ACC112 (cell line): ENCODE measurements at regions not wholly inside any gene's neighbourhood (a gene's known extent, or its start where the extent isn't known, plus 50 kb on each side); places are given as distances from the start of the nearest gene placed in this dataset.

ENCODE experiments used
- H2AFZ ChIP-seq: fragments of 200-600 bp; sonication (generic); one replicate; pipeline ENCODE4 v1.6.0; 2017; ENCODE audit warnings: antibody characterized with exemption, low read length; ENCODE audit not compliant: unreplicated experiment
- H3K27ac ChIP-seq: fragments of 200-600 bp; sonication (generic); 2 replicates; pipeline ENCODE4 v1.5.1; 2014; ENCODE audit warnings: low read depth, mild to moderate bottlenecking, antibody characterized with exemption, low read length, moderate library complexity
- H3K27me3 ChIP-seq: fragments of 200-600 bp; sonication (generic); 2 replicates; pipeline ENCODE4 v1.6.1; 2014; ENCODE audit warnings: mild to moderate bottlenecking, antibody characterized with exemption, low read length, moderate library complexity, mixed read lengths; ENCODE audit not compliant: insufficient read depth
- H3K36me3 ChIP-seq: fragments of 200-600 bp; sonication (generic); 2 replicates; pipeline ENCODE4 v1.6.1; 2016; ENCODE audit warnings: mild to moderate bottlenecking, antibody characterized with exemption, low read length, moderate library complexity, mixed read lengths; ENCODE audit not compliant: insufficient read depth
- H3K4me1 ChIP-seq: fragments of 200-600 bp; sonication (generic); one replicate; pipeline ENCODE4 v1.6.1; 2016; ENCODE audit warnings: low read length, mixed read lengths; ENCODE audit not compliant: insufficient read depth, unreplicated experiment, control insufficient read depth
- H3K4me3 ChIP-seq: fragments of 200-600 bp; sonication (generic); 2 replicates; pipeline ENCODE4 v1.5.1; 2014; ENCODE audit warnings: mild to moderate bottlenecking, low read depth, low read length
- H3K79me2 ChIP-seq: fragments of 200-600 bp; sonication (generic); one replicate; pipeline ENCODE4 v1.6.0; 2016; ENCODE audit warnings: low read length; ENCODE audit not compliant: control insufficient read depth, unreplicated experiment, insufficient read depth

DNA sequence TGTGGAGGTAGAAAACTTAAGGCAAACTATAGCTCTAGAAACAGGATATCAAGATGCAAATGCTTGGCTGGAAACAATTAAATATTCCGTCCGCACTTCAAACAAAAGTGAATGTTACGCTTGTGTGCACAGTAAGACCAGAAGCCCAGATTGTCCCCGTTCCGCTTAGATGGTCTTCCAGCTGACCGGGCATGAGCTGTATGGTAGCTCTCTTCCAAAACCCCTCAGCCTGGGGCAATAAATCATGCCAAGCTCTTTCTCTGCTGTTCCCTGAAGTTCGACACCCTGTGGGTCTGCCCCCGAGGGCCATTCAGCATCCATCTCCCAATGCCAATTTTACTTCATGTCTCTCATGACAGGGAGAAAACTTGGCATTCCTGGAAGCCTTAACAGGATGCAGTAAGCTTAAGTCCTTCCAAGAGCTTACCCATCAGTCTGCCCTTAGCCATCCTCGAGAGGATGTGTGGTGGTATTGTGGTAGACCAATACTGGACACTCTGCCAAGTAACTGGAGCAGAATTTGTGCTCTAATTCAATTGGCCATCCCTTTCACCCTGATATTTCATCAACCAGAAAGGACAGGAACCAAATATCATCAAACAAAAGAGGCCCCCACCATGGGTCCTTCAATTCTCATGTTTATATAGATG lies 70.7 kb upstream of the RANBP6 start:
- Histone ChIP-seq H3K27me3 (no peaks in the 10 kb centered on the region; the same call in 1 of the 2 replicates), H3K4me1 (no peaks in the 10 kb centered on the region), H3K27ac (no peak overlapping the region), H3K79me2 (no peaks in the 10 kb centered on the region), H3K4me3 (no peak overlapping the region), H2AFZ (no peak overlapping the region), H3K36me3 (no peaks in the 10 kb centered on the region)

DNA sequence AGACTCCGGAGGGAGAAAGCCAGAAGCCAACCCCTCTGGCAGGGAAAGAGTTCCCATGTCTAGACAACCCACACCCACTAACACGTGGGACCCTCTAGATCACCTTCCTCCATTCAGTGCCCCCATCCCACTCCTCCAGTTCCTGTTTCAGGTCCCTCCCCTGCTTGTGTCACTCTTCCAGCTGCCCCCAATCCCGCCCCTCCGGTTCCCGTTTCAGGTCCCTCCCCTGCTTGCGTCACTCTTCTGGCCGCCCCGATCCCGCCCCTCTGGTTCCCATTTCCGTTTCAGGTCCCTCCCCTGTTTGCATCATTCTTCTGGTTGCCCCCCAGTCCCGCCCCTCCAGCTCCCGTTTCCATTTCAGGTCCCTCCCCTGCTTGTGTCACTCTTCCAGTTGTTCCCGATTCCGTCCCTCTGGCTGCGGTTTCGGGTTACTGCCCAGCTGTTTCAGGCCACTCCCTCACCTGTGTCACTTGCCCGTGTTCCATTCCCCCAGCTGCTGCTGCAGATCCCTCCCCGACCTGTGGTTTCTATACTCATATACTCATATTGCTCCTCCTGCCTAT lies 64.8 kb upstream of the RANBP6 start:
- no peaks in the 10 kb centered on the region for H3K4me1 ChIP-seq
- no peaks in the 10 kb centered on the region for H3K79me2 ChIP-seq
- H3K36me3 ChIP-seq, result no peaks in the 10 kb centered on the region
- H3K27me3 ChIP-seq, result no peaks in the 10 kb centered on the region; the same call in 1 of the 2 replicates
- peak overlapping the region; percentile 96 for H2AFZ ChIP-seq
- H3K4me3 ChIP-seq, result peak overlapping the region; percentile 75
- H3K27ac ChIP-seq, result no peak overlapping the region

DNA sequence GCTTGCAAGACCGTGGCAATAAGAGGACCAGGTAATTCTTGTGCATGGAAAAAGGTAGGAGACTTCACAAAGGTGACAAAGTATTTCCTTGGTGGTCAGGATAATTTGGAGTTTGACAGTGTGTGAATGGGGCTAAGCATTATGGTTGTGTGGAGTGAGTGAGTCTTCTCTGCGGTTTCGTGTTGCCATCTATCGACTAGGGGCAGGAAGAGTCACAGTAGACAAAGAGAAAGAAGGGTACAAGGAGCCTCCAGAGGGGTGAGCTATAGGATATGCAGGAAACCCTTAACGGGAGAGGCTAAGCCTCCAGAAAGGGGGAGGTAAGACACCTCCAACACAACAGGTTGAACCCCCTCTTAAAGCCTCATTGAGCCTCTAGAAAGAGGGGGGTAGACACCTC lies 64.0 kb upstream of the RANBP6 start:
- H2AFZ ChIP-seq, result peak overlapping the region; percentile 96
- no peaks in the 10 kb centered on the region for H3K36me3 ChIP-seq
- peak overlapping the region; percentile 75 for H3K4me3 ChIP-seq
- H3K4me1 ChIP-seq, result no peaks in the 10 kb centered on the region
- no peak overlapping the region for H3K27ac ChIP-seq
- H3K27me3 ChIP-seq, result no peaks in the 10 kb centered on the region
- H3K79me2 ChIP-seq, result no peaks in the 10 kb centered on the region

DNA sequence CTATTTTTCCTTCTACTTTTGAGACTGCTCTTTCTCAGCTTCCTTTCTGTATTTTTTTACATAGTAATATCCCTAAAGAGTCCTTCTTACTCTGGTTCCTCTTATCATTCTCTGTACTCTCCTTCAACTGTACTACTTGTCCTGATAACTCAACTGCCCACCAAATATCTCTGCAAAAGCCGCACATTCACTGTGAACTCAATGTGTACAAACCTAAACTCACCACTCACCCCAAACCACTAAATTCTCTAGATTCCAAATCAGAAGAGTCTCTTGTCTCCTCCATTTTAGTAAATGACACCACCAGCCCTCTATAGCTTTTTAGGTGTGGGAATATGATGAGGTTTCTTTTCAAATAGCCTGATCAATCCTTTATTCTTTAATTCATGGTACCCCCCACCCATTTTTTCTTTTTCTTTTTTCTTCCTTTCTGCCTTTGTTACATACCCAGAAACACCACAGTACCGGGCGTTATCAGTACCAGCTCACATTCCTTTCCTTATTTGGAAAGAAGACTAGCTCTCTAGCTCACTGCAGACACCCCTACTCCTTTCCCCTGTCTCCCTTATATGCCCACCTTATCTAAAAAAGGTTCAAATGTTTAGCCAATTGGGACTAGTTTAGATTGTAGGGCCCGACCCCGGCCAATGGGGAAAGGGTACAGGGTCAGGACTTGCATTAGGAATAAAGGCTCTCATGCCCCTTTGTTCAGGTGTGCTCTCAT lies 63.1 kb upstream of the RANBP6 start:
- Histone ChIP-seq H3K4me1 (no peaks in the 10 kb centered on the region), H3K27me3 (no peaks in the 10 kb centered on the region), H2AFZ (no peak overlapping the region), H3K79me2 (no peaks in the 10 kb centered on the region), H3K27ac (no peak overlapping the region), H3K4me3 (no peak overlapping the region), H3K36me3 (no peaks in the 10 kb centered on the region)

DNA sequence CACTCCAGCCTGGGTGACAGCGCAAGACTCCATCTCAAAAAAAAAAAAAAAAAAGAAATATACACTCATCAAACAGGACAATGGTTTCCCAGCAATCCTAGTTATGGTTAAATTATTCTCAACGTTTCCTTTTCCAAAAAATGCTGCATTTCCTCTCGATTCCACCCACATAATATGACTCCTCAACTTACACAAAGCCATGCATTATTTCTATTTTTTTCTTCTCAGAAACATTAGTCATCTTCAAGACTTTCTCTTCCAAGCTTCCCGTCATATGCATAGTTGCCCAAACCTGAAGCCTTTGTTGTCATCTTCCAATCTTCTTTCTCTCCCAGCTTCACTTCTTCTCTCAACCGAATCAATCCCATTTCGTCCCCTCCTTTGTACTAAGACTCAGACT lies 61.4 kb upstream of the RANBP6 start:
- Histone ChIP-seq H3K27ac (no peak overlapping the region), H3K36me3 (no peaks in the 10 kb centered on the region), H3K79me2 (no peaks in the 10 kb centered on the region), H2AFZ (peak overlapping the region; percentile 53), H3K4me3 (no peak overlapping the region), H3K27me3 (no peaks in the 10 kb centered on the region), H3K4me1 (no peaks in the 10 kb centered on the region)

DNA sequence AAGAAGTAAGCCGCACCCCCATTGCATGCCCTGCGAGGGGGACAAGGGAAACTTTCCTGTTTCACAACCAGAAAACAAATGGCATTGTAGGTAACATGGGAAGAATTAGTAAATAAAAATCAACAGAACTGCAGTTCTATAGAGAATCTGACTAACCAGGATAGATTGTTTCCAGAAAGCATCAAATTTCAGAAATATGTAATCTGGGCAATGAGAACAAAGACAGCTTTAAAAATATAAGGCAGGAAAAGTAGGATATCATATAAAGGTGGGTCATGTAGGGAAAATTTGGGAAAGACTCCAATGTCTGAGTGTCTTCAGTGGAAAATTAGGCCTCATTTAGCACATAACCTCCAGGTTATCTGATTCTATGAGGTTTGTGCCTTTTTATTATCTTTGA lies 58.3 kb upstream of the RANBP6 start:
- no peaks in the 10 kb centered on the region for H3K4me1 ChIP-seq
- no peak overlapping the region for H2AFZ ChIP-seq
- no peak overlapping the region for H3K4me3 ChIP-seq
- no peak overlapping the region for H3K27ac ChIP-seq
- H3K27me3 ChIP-seq, result no peaks in the 10 kb centered on the region
- no peaks in the 10 kb centered on the region for H3K79me2 ChIP-seq
- H3K36me3 ChIP-seq, result no peaks in the 10 kb centered on the region

DNA sequence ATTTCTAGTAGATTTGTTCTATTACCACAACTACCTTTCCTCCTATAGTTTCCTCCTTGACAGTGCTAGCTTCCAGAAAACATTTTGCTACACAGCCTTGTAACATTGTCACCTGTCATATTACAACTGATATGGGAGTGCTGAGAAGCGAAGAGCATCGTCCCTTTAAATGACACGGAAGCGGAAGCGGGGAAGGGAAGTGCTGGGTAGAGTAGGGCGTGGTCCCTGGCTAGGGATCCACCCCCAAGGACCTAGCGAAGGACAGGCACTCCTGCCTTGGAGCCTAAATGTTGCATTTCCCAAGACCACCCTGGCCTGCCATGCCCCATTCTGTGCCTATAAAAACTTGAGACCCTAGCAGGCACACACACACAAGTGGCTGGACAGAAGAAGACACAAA lies 57.4 kb upstream of the RANBP6 start:
- H3K4me1 ChIP-seq, result no peaks in the 10 kb centered on the region
- H3K27ac ChIP-seq, result no peak overlapping the region
- H3K27me3 ChIP-seq, result no peaks in the 10 kb centered on the region
- no peak overlapping the region for H3K4me3 ChIP-seq
- no peaks in the 10 kb centered on the region for H3K36me3 ChIP-seq
- H2AFZ ChIP-seq, result no peak overlapping the region
- no peaks in the 10 kb centered on the region for H3K79me2 ChIP-seq

DNA sequence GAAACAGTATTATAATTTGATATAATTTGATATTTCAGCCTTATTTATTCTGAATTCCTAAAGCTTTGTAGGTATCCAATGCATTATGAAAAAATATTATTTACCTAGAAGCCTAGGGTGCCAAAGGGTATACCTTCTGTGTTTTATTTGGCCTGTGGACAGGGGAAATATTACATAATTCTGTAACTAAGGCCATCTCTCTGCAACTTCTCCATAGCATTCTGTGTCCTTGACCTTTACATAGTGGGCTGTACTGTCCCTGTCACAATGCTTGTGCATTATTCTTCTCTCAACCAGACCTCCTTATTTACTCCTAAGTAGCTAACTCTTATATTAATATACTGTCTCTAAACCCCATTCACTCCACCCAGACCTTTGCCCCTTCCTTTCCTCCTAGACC lies 57.0 kb upstream of the RANBP6 start:
- Histone ChIP-seq H2AFZ (no peak overlapping the region), H3K27me3 (no peaks in the 10 kb centered on the region), H3K79me2 (no peaks in the 10 kb centered on the region)

DNA sequence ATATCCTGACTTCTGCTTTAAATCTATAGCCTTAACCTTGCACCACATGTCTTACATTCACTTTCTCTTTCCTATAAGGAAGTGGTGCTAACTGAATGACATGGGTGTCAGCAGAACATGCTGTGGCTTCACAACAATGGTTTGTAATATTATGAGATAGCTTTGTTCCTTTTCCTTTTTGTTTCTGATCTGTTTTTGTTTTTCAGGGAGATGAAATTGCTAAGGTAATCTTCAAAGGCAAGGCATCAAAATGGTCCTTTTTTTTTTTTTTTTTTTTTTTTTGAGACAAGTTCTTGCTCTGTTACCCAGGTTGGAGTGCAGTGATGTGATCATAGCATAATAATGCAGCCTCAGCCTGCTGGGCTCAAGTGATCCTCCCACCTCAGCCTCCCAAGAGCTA lies 53.6 kb upstream of the RANBP6 start:
- H3K27me3 ChIP-seq, result peaks cover 20% of the 10 kb centered on the region
- no peaks in the 10 kb centered on the region for H3K79me2 ChIP-seq
- H3K27ac ChIP-seq, result no peak overlapping the region
- H2AFZ ChIP-seq, result peak overlapping the region; percentile 28
- H3K36me3 ChIP-seq, result no peaks in the 10 kb centered on the region
- no peak overlapping the region for H3K4me3 ChIP-seq
- no peaks in the 10 kb centered on the region for H3K4me1 ChIP-seq

More for the DNA sequence above, 57.0 kb upstream of the RANBP6 start:
- H3K4me3 ChIP-seq, result no peak overlapping the region
- no peak overlapping the region for H3K27ac ChIP-seq
- H3K4me1 ChIP-seq, result no peaks in the 10 kb centered on the region
- H3K36me3 ChIP-seq, result no peaks in the 10 kb centered on the region

DNA sequence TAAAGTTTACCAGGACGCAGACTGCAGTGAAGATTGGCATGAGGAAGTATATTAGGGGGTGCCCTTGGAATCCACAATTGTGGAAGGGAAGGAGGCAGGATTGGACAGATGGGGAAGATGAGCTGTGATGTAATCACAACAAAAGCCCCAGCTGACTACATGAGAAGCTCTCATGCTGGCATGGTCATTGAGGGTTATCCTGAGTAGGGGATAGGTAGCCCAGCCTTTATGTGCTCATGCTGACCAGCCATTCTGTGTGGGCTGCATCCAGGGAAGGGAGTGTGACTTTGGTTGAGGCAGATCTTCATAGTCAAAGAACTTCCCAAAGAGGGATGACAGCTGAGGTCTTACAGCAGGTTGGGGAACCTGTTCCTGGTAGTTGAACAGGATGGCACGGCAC lies 52.0 kb upstream of the RANBP6 start:
- Histone ChIP-seq H3K36me3 (no peaks in the 10 kb centered on the region), H3K27ac (no peak overlapping the region), H3K27me3 (peaks cover 20% of the 10 kb centered on the region), H2AFZ (no peak overlapping the region), H3K4me1 (no peaks in the 10 kb centered on the region), H3K4me3 (no peak overlapping the region), H3K79me2 (no peaks in the 10 kb centered on the region)
